ENCODE measurements at regions not wholly inside any gene's neighbourhood (a gene's known extent, or its start where the extent isn't known, plus 50 kb on each side); places are given as distances from the start of the nearest gene placed in this dataset.
"Not testable (repeated sequence)": the region's sequence is repeated elsewhere in the genome, so short reads cannot be mapped to it uniquely, and the experiment has no call there.

DNA sequence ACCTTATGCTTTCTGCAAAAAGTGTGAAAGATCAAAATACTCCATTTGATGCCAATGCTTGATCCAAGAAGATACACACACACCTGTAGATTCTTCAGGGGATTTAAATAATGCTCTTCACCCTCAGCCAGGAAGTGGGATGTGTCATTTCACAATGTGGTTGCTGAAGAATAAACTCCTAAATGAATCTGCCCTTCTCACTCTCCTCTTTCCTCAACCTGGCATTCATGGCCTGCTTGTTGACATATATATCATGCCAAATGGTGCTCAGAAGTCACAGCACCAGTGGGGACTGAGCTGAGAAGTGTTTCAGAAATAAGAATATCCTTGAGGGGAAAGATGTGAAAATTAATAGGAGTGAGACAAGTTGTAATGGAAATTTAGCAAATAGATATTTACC, 146.6 kb upstream of the ARHGEF26 start:
- DNase-seq (ENCODE audit: low read depth) = no peak

DNA sequence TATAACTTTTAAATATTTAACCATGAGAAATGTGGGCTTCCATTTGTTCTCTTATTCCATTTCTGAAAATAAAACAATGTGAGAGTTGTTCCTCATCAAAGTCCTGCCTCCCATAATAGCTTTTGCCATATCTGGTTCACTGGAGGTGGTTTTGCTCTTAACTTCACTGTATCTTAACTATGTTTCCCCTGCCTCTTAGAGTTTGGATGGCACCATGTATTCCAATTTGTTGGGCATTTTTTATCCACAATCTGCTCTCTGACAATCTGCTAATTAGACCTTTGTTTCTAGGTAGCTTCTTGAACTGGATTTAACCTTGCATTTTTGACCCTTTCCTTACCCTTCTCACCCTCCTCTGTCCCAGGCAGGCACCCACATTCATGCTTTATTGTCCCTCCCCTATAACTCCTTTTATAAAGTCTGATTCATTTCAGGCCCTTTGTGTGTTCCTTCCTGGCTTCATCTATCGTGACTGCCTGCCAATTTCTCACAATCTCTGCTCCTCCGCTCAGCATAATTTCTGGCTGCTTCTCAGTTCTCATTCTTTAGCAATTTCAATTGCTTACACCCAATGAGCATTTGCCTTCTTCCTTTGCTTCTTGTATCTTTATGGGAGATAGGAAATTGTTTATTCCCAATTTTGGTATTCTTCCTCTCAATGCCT, 144.2 kb upstream of the ARHGEF26 start:
- DNase-seq (ENCODE audit: low read depth) = peak; percentile 45

DNA sequence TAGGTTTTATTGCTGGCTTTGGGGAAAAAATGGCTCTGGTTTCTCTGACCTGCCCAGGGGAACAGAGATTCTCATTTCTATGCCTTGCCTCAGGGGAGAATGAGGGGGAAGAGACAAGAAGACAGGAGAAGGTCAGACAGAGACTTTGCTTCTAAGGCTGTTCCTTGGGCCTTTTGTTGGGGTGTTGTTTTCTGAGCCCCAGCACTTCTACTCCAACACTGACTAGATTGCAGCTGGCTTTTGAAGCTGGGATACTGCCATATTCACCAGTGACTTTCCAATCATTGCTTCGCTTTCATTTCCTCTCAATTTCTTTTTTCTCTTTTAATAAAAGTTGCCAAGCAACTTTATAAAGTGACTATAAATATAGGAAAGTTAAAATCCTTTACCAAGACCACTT, 143.2 kb upstream of the ARHGEF26 start:
- no peak for DNase-seq (ENCODE audit: low read depth)

DNA sequence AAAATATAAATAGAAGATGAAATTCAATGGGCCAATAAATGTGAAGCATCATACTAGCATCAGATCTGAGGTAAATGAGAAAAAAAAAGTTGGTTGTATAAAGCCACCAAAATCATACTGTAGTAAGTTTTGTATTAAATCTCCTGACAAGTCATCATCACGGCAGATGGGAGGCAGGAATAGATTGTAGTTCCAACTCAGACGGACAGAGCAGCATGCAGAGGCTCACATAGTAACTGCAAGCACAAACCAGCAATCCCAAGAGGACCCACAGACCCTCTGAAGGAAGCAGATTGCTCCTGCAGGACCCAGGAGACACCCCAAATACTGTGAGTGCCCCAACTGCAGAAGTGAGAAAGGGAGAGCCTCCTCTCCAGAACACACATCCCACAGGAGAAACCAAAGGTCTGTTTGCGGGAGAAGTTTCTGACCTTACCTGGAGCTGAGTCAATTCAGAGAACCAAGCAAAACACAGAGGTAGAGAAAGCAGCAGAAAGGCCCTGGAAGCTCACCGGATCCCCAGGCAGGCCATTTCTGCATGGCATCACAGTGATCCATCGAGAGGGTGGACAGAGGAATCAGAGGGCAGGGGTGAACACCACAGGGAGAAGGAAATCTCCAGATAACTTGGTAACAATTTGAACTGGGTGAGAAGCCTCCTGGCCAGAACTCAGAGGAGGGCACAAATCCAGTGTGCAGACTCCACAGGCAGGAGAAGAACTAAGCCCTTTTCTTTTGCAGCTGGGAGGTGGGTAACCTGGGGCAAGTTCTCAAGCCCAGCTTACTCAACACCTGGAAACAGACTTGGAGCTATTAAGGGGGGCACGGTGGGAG, 141.6 kb upstream of the ARHGEF26 start:
- DNase-seq (ENCODE audit: low read depth) = no peak

DNA sequence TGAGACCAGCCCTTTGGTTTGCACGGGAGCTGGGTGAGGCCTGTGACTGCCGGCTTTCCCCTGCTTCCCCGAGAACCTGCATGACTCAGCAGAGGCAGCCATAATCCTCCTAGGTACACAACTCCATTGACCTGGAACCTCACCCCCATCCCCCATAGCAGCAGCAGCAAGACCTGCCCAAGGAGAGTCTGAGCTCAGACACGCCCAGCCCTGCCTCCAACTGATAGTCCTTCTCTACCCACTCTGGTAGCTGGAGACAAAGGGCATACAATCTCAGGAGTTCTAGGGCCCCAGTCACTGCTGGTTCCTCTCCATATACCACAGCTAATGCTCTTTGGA, 141.0 kb upstream of the ARHGEF26 start:
- no peak for DNase-seq (ENCODE audit: low read depth)

DNA sequence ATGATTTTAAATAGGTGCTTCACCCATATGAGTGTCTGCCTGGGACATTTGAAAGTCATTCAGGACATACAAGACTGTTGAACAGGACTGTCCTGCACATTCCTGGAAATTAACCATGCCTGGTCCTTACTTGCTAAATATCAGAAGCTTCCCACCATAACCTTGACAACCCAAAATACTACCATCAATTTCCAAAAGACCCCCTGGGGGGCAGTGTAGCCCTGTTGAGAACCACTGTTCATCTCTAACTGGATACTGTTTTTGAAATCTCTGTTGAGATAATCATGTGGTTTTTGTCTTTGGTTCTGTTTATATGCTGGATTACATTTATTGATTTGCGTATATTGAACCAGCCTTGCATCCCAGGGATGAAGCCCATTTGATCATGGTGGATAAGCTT, 123.8 kb upstream of the ARHGEF26 start:
- not testable (repeated sequence) for DNase-seq (ENCODE audit: low read depth)

DNA sequence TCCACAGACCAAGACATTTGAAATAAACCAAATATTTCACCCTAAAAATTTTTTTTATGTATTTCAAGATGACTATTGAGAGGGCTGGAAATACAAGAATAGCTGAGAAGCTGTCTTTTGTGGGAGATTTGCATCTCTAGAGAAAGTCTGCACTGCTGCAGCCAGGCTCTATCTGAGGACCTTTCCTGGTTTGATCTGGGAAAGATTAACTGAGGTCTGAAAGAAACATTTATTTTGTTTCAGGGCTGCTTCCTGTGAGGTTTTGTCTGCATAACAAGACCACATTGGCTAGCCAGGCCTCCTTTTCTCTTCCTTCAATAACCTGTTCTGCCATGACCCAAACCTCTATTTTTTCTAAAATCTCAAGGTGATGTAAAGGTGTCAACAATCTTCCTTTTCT, 117.5 kb upstream of the ARHGEF26 start:
- DNase-seq (ENCODE audit: low read depth) = no peak

DNA sequence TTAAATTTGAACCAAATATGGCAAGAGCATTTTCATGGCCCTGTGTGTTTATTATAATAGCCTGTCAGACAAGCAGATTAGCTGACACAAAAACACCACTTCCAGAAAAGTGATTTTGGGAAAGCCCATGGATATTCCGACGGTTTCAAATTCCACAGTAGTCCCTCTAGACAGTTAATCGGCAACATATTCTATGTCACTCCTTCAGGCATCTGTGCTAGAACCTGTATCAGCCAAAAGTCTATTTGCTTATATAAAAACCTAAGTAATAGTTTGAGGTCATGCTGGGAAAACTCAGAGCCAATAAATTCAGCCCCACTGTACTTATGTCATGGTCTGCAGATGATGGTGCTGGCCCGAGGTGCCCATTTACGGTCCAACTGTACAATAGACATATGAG, 110.2 kb upstream of the ARHGEF26 start:
- no peak for DNase-seq (ENCODE audit: low read depth)

DNA sequence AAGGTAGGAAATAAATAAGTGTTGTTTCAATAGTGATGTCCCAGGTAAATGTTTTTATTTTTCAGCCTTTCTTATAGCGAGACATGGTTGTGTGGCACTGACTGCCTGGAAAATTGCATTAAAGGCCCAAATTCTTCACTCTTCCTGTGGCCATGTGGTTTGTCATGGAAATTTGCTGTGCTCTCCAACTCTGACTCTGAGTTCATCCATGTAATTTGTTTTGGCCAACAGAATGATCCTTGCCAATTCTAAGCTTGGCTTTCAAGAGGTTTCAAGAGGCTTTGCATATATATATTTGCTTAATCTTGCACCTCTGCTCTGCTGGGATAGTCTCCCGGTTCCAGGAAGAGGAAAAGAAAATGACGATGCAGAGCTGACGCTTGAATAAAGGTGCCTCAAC, 107.5 kb upstream of the ARHGEF26 start:
- peak; percentile 16 for DNase-seq (ENCODE audit: low read depth)

DNA sequence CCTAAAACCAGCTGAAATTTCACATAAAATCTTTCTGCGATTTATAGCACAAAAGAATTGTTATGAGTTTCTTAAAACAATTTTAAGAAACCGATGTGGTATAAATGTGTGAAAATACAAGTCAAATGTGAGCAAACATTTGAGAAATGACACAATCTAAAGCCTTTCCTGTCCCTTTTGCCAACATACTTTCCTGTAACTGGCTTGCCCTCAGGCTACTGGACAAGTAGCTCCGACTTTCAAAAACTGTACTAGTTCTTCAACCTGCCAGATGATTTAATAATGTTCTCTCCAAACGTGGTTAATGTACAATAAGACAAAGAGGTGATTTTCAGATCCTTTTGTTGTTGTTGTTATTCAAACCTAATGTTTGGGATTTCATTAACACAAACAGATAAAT, 105.9 kb upstream of the ARHGEF26 start:
- no peak for DNase-seq (ENCODE audit: low read depth)

DNA sequence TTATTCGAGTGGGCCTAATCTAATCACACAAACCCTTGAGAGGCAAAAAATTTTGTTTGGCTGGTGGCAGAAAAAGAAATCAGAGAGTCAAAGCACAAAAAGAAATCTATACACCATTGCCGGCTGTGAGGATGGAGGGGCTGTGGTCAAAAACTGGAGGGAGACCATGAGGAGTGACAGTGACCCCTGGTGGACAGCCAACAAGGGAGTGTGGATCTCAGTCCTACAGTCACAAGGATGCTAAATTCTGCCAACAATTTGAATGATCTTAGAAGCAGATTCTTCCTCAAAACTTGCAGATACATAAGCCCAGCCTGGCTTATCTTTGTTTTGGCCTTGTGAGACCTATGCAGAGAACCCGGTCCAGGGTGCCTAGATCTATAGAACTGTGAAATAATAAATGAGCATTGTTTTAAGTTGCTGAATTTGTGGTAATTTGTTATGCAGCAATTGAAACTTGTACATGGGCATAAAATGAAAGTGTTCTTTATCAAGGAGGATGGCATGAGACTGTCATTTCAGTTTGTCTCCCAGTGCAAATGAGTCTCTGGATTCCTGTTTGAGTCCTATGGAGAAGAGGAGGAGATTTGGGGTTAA, 103.0 kb upstream of the ARHGEF26 start:
- no peak for DNase-seq (ENCODE audit: low read depth)

DNA sequence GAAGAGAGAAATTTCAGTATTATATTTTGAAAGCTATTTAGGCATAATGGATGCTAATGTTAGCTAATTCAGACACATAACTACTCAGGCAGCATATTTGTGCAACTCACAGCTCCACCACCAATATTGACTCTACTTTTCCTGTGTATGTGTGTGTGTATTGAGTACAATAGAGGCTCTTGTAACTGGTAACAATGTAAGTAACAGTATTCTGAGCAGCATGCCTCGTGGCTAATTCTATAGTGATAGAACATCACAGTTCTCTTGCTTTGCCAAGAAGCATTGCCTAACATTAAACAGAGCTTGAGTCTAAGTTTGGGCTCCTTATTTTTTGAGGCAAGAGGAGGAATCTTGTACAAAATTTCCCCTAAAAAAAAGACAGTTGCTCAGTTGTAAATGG, 98.6 kb upstream of the ARHGEF26 start:
- peak; percentile 12 for DNase-seq (ENCODE audit: low read depth)

DNA sequence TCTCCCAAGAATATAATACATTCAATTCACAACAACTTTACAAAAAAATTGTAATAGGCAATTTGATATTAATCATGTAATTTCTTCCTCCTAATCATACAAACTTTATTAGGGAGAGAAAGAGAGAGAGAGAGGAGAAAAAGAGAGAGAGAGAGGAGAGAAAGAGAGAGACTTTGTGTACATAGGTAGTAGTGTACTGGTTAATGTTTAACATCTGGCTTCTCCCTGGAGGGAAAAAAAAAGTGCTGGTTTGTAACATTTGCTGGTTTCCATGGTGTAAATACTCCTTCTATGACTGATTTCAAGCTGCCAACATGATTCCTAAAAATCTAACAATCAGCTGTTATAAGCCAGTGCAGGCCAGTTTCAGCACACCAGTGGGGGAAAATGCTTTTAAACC, 98.0 kb upstream of the ARHGEF26 start:
- DNase-seq (ENCODE audit: low read depth) = peak; percentile 48

DNA sequence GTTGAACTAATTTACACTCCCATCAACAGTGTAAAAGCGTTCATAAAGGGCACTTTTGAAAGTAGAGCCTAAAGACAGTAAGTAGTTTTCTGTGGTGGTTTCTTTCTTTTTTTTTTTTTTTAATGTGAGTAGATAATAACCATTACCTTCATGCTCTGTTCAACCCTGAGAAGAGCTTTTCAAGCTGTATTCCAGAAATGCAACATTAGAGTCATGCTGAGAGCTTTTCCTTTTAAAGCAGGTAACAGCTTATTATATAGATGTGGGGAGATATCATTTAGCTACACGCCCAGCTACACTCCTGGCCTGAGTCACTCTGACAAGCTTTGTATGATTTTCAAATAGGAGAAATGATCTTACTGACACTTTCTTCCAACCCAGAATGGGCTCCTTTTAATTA, 96.2 kb upstream of the ARHGEF26 start:
- DNase-seq (ENCODE audit: low read depth) = no peak

DNA sequence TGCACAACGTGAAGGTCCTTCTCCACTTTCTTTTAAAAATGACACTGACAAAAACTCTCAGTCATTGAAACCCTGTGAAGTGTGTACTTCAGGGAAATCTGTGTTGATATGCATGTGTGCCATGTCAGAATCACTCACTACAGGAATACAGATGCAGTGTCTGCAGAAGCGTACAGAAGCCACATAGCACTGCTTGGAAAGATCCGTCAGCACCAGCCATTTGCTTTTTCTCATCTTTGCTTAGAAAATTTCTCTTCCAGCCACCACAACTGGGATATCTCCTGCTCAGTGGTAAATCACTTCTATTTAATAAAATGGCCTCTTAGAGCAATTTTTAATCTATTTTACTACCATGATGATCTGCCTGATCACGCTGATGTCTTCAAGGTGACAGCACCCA, 91.3 kb upstream of the ARHGEF26 start:
- no peak for DNase-seq (ENCODE audit: low read depth)

DNA sequence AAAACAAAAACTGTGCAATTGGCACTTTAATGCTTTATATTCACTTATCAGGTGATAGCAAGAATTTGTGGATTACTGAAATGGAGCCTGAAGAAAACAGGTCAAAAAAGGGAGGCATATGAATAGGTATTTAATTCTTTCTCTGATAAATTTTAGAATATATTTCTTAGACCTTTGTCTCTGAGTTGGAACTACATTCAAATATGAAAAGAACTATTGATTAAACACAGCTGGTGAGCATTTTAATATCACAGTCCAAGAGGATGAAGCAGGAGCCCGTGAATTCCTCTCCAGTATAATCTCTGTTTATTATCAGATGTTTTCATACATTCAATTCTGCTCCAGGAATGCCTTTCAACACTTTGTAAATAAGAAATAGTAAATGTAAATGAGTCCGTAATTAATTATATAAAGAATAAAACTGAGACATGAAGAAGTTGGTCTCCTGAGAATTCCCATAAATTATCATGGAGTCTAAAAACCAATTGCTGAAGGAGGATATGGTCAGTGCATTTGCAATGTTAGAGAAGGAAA, 86.3 kb upstream of the ARHGEF26 start:
- no peak for DNase-seq (ENCODE audit: low read depth)

DNA sequence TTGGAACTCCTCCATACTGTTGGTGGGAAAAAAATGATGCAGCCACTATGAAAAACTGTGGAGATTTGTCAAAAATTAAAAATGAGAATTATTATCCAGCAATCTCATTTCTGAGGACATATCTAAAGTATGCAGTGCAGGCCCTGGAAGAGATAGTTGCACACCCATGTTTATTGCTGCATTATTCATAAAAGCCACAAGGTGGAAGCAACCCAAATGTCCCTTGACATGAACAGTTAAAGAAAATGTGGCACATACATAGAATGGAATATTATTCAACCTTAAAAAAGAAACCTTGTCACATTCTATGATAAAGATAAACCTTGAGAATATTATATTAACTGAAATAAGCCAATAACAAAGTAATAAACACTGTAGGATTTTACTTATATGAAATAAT, 80.9 kb upstream of the ARHGEF26 start:
- DNase-seq (ENCODE audit: low read depth) = no peak

DNA sequence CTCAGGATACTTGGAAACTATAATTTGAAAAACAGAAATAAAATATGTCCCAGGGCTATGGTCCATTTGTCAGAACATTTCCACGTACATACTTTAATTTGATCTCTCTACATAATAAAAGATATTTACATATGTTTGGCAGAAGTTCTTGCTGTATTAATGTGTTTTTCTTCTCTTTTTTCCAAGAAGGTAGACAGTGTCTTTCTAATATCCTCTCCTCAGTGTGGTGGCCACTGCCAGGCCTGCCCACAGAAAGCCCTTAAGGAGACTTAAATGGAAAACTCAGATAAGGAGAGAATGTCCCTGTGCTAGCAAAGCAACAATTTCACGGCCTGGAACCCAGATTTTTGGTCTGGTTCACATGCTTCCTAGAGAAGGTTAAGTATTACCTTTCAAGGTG, 76.5 kb upstream of the ARHGEF26 start:
- no peak for DNase-seq (ENCODE audit: low read depth)

DNA sequence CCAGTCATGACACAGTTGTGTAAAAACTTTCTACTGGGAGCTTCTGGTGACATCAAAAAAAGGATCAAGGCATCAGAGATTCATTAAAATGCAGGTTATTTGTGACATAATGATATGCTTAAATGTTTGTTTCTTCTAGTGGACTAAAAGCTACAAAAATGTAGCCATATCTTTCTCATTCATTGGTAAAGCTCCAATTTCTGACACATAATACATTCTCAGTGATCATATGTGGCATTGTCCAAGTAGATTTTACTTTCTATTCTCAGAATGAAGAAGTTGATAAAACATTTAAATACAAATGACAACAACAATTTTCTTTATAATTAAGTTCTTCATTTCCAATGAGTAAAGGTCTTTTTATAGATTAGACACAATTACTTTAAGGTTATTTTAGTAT, 71.0 kb upstream of the ARHGEF26 start:
- no peak for DNase-seq (ENCODE audit: low read depth)

DNA sequence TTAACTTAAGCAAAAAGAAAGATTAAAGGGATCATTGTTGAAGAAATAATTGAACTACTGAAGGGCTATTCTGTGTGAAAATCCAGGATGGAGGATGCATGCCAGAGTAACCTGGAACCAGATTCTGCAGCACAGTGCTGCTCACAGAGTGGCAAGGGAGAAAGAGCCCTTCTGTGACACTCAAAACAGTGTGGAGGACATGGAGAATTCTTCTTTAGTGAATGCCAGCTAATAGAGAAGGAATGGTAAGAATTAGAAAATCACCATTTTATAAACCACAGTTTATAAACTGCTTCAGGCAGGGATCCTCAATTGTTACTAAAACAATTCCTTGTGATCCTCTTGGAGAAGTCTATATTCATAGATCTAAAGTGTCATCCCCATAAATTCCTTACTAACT, 70.4 kb upstream of the ARHGEF26 start:
- DNase-seq (ENCODE audit: low read depth) = peak; percentile 26

DNA sequence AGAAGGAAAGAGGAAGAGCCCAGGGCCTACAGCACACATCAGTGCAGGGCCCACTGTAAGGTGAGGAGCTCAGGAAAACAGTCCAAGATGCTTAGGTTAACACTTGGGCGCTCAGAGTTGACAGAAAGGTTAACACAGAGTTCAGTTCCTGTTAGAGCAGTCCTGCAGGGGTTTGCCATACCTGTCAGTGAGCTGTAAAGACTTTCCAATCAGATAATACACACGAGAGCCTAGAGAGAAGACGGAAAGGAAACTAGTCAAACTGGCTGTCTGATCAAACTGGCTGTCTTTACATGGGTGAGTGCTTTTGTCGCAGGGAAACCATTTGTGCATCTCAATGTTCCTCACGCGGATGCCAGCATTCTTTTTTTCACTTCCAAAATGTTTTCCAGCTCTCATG, 61.4 kb upstream of the ARHGEF26 start:
- DNase-seq (ENCODE audit: low read depth) = no peak

DNA sequence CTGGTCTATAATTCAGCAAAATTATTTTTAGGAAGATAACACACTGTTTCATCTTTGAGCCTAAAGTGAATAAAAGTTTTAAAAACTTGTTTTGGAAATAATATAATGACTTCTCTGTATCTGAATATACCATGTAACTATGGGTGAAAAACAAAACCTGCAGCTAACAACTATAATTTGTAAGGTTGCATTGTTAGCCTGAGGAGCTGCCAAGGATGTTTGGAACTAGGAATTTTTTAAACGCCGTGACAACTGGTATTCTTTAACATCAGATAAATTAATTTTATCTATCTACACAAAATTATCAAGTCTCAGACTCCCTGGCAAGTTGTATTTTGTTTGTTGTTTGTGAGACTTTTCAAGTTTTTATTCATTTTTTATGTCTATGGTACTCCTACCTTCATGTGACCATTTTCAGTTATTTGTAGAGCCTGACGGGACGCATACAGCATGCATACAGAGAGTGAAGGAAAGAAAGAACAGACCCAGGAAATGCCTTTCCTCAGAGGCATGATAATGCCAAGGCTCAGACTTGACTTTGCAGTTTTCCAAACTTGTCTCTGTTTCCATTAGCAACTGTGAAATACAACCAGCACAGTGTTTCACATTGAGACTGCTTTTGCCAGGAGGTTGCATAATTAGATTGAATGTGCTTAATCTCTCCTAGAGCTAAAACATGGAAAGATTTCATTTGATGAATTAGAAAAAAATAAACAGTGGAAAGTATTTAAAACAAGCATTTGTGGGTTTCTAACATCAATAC, 60.8 kb upstream of the ARHGEF26 start:
- DNase-seq (ENCODE audit: low read depth) = peak; percentile 95

DNA sequence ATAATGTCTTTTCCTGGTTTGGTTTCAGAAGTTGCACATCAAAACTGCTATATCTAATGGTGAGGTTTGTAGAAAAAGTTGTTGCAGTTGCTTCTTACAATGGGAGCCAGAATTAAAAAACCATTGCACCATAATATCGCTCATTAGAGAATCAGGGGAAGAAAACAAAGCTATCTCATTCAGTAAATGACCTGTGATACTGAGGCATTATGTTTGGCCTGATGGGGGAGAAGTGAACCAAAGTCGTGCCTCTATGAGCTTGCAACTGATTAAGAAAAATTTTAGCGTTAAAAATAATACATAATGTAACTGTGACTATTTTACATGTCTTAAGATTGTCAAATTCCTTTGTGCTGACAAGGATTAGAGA, 60.2 kb upstream of the ARHGEF26 start:
- no peak for DNase-seq (ENCODE audit: low read depth)
